ENCODE measurements at regions not wholly inside any gene's neighbourhood (a gene's known extent, or its start where the extent isn't known, plus 50 kb on each side); places are given as distances from the start of the nearest gene placed in this dataset.

DNA sequence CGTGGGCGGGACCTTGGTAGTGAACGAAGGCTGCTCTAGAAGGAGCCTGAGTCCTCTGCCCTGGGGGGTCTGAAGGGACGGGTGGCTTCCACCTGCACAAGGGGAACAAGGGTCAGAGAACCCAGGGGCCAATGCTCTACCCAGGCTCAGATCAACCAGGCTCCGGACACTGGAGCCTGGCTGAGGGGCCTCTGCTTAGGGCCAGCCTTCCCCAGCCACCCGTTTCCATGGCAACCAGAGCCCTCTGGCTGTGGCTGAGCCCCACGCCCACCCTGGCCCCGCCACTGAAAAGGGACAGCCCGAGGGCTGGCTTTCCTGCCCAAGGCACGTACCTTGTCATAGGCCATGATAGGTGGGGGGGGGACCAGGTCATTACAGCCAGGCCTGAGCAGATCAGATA is 724.6 kb downstream of the PTPRU start:
- TF ChIP-seq CTCF (IDR thresholded peaks at IDR 0.05; ENCODE audit: low read depth, low read length) (no peak), POLR2A (IDR thresholded peaks at IDR 0.05; ENCODE audit: extremely low read depth, insufficient read length) (no peak), MYC (IDR thresholded peaks at IDR 0.05; ENCODE audit: low read depth, low read length) (no peak), MAX (IDR thresholded peaks at IDR 0.05; ENCODE audit: low read depth, low read length) (no peak)

All from NB4 (cell line).